ENCODE measurements at regions not wholly inside any gene's neighbourhood (a gene's known extent, or its start where the extent isn't known, plus 50 kb on each side); places are given as distances from the start of the nearest gene placed in this dataset.

DNA sequence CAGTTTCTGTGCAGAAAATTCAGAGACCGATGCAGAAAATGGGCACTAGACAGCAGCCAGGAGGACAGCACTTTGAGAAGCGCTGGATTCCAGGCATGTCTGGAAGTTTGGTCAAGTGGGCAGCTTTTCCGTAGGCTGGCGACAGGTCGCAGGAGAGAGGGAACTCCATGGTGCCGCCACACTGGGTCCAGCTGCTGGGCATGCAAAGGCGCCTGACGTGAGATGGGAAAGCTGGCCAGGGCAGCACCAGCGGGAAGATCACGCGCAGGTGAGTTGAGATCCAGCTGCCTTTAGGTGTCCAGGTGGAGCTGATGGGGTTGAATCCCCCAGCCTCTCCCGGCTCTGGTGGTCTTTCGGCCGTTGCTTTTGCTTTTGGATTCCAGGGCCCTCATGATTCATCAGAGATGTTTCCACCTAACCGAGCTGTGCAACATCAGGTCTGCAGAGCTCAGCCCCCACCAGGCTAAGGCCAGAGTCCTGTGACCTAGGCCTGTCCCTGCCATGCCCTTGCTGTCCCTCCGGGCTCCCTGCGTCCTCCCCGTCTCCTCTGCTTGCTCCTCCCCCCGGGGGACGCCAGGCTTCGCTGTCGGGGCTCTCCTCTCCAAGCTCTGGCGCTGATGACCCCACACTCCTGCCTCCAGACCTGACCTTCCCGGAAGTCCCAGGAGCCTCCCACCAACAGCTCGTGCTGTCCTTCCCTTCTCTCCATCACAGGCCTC is 1001.7 kb downstream of the BRD1 start:
- DNase-seq = no peak
- TF ChIP-seq, protein P1, sequence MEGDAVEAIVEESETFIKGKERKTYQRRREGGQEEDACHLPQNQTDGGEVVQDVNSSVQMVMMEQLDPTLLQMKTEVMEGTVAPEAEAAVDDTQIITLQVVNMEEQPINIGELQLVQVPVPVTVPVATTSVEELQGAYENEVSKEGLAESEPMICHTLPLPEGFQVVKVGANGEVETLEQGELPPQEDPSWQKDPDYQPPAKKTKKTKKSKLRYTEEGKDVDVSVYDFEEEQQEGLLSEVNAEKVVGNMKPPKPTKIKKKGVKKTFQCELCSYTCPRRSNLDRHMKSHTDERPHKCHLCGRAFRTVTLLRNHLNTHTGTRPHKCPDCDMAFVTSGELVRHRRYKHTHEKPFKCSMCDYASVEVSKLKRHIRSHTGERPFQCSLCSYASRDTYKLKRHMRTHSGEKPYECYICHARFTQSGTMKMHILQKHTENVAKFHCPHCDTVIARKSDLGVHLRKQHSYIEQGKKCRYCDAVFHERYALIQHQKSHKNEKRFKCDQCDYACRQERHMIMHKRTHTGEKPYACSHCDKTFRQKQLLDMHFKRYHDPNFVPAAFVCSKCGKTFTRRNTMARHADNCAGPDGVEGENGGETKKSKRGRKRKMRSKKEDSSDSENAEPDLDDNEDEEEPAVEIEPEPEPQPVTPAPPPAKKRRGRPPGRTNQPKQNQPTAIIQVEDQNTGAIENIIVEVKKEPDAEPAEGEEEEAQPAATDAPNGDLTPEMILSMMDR (IDR thresholded peaks at IDR 0.05) = no peak
- TF ChIP-seq POLR2A (IDR thresholded peaks at IDR 0.05) = no peak
- Histone ChIP-seq H3K36me3 (no peaks in the 10 kb centered on the region), H3K4me1 (no peaks in the 10 kb centered on the region), H3K4me3 (no peak overlapping the region), H3K9me3 (no peaks in the 10 kb centered on the region), H3K27me3 (peaks cover 0 to 69% (median 0%) of the 10 kb centered on the region in 4 donors), H3K27ac (no peak overlapping the region)
- WGBS, 2 donors = 75 to 84% methylated on average over 13 to 21 of the region's 25 CpGs
- intact Hi-C loops (cut with DNase I) = no loop called here

DNA sequence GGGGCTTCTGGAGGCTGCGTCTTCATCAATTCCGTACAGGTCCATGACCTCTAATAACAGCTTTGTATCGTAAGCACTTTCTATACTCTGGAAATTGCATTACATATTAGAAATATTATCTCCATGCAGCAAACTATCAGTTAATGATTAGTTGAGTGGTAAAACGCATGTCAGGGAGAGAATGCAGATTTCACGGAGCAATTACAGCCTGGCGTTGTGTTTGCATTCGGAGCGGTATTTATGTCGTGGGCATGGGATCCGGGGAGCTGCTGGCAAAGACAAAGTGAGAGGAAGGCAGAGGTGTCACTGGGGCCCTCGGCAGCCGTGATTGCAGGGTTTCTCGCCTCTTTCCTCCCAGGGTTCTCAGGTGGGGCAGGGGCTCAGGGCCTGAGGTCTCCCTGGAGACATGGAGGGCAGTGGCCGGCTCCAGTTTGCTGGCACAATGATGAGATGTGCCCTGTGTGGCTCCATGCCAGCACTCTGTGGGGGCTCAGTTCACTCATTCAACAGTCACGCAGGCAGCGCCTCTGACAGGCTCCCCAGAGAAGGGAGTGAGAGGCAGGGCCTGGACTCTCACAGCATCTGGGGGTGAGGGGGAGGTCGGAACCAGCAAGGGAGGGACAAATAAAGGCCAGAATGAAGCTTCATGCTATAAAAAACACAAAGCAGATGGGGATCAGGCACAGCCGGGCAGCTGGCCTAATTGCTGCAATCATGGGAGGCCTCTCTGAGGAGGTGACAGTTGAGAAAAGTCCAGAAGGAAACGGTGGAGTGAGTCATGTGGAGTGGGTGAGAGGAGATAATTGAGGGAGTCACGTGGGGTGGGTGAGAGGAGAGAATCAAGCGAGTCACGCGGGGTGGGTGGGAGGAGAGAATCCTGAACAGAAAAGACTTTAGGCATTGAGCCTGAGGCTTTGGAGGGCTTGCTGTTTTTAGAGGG is 1002.7 kb downstream of the BRD1 start:
- intact Hi-C loops (cut with DNase I) = no loop called here
- Histone ChIP-seq H3K36me3 (no peaks in the 10 kb centered on the region), H3K27me3 (peaks cover 0 to 75% (median 0%) of the 10 kb centered on the region in 4 donors), H3K4me1 (no peaks in the 10 kb centered on the region), H3K27ac (no peak overlapping the region), H3K4me3 (no peak overlapping the region), H3K9me3 (no peaks in the 10 kb centered on the region)
- TF ChIP-seq POLR2A (IDR thresholded peaks at IDR 0.05) = no peak
- no peak for DNase-seq
- 53 to 62% methylated on average over 20 to 21 of the region's 23 CpGs for WGBS, 2 donors

DNA sequence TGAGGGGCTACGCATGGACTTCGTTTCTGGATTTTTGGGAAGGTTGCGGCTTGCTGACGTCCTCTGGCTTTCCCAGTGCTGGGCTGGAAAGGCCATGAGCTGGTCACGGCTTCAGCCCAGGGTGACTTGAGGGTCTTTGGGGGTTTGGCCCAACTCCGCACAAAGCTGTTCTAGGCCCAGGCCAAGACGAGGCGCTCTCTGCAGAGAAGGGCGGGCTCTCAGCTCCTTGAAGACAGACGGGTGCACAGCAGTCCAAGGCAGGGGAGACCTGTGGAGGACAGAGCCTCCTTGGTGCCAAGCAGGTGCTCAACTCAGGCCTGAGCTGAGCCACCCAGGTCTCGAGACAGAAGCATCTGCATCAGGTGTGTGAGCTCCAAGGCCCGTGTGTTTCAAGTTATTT is 1003.7 kb downstream of the BRD1 start:
- DNase-seq = no peak
- Histone ChIP-seq H3K27ac (no peak overlapping the region), H3K4me3 (no peak overlapping the region), H3K9me3 (no peaks in the 10 kb centered on the region), H3K4me1 (no peaks in the 10 kb centered on the region), H3K36me3 (no peaks in the 10 kb centered on the region), H3K27me3 (peaks cover 0 to 75% (median 0%) of the 10 kb centered on the region in 4 donors)
- 79% methylated on average over 4 of the region's 12 CpGs; no CpG with 5 or more reads in 1 of the 2 donors for WGBS, 2 donors
- intact Hi-C loops (cut with DNase I) = no loop called here
- TF ChIP-seq, protein P1 (IDR thresholded peaks at IDR 0.05) = no peak

DNA sequence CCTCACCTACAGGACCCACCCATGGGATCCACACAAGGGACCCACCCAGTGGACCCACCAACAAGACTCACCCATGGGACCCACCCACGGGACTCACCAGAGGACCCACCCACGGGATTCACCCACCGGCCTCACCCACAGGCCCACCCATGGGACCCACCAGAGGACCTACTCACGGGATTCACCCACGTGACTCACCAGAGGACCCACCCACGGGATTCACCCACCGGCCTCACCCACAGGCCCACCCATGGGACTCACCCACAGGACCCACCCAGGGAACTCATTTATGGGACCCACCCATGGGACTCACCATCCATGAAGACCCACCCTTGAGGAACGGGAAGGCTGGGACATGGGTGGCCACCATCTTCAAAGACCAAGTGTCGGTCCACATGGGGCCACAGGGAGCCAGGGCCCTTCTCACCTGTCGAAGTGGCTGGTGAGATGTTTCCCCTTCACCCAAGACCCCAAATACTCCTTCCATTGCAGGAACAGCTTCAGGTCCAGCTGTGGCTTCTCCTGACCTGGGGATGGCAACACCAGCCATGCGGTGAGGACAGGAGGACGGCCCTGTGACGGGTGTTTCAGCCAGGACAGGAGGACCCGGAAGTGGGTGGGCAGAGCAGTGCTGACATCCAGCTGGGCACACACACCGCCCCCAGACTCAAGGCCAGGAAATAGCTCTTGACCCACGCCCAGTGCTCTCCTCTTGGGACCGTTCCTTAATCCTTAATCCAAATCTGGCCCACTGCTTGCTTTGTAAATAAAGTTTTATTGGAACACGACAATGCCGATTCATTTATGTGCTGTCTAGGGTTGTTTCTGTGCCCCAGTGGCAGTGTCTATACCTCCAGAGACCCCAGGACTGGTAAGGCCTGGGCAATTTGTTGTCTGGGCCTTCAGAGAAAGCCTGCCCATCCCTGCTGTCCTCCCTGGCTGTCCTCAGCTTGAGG is 1005.1 kb downstream of the BRD1 start:
- Histone ChIP-seq H3K9me3 (no peaks in the 10 kb centered on the region), H3K27ac (no peak overlapping the region), H3K4me3 (no peak overlapping the region), H3K36me3 (no peaks in the 10 kb centered on the region), H3K27me3 (peaks cover 0 to 61% (median 0%) of the 10 kb centered on the region in 4 donors), H3K4me1 (no peaks in the 10 kb centered on the region)
- DNase-seq = no peak
- intact Hi-C loops (cut with DNase I) = no loop called here
- 69 to 83% methylated on average over 5 to 9 of the region's 19 CpGs for WGBS, 2 donors
- no peak for TF ChIP-seq POLR2A (IDR thresholded peaks at IDR 0.05)
- TF ChIP-seq, protein P1 (IDR thresholded peaks at IDR 0.05) = no peak

DNA sequence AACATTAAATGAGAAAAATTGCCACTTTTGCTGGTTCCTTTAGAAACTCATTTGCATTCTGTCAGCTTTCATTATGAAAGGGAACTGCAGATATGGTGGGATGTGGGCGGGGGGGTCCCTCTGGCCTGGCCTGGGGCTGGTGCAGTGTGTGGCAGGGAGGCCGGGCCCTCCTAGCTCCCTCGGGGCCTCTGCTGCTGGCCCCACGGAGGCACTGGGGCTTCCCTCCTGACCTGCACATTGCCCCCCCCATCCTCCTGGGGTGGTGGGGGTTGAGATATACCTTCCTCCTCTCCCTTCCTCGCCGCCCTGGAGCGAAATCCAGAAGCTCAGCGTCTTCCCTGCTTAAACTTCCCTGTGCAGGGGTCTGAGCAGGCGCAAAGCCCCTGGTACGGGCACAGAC is 1005.9 kb downstream of the BRD1 start:
- Histone ChIP-seq H3K4me3 (no peak overlapping the region), H3K27ac (no peak overlapping the region), H3K4me1 (no peaks in the 10 kb centered on the region), H3K36me3 (no peaks in the 10 kb centered on the region), H3K9me3 (no peaks in the 10 kb centered on the region), H3K27me3 (peaks cover 0 to 53% (median 0%) of the 10 kb centered on the region in 4 donors)
- TF ChIP-seq, protein P1 (IDR thresholded peaks at IDR 0.05) = no peak
- TF ChIP-seq POLR2A (IDR thresholded peaks at IDR 0.05) = no peak
- intact Hi-C loops (cut with DNase I) = no loop called here
- WGBS, 2 donors = 35 to 68% methylated on average over 4 of the region's 10 CpGs
- no peak for DNase-seq

Data from esophagus squamous epithelium (tissue), 5 donors.